DND-41 (cell line): ENCODE measurements at regions not wholly inside any gene's neighbourhood (a gene's known extent, or its start where the extent isn't known, plus 50 kb on each side); places are given as distances from the start of the nearest gene placed in this dataset.

ENCODE experiments used
- ATAC-seq: fragments of 200-7000 bp; cut with Tn5 transposase; 3 replicates; pipeline ENCODE4 v1.9.1; 2021; ENCODE audit warnings: low read depth; ENCODE audit not compliant: insufficient read depth
- DNase-seq: peaks from one replicate; pipeline ENCODE4 v3.0.0-alpha.2; 2020
- H2AFZ ChIP-seq: 2 replicates; pipeline ENCODE4 v1.6.0; 2012; ENCODE audit warnings: low read depth, low read length
- H3K27ac ChIP-seq: 2 replicates; pipeline ENCODE4 v1.5.1; 2012; ENCODE audit warnings: low read length, inconsistent platforms
- H3K27me3 ChIP-seq: fragments of 200-600 bp; sonication (generic); 2 replicates; pipeline ENCODE4 v1.6.0; 2012; ENCODE audit warnings: low read length, mild to moderate bottlenecking, inconsistent platforms; ENCODE audit not compliant: insufficient read depth, poor library complexity
- H3K36me3 ChIP-seq: 2 replicates; pipeline ENCODE4 v1.5.1; 2012; ENCODE audit warnings: low read length, inconsistent platforms; ENCODE audit not compliant: insufficient read depth
- H3K4me1 ChIP-seq: 2 replicates; pipeline ENCODE4 v1.5.1; 2012; ENCODE audit warnings: mild to moderate bottlenecking, low read length; ENCODE audit not compliant: insufficient read depth
- H3K4me2 ChIP-seq: 2 replicates; pipeline ENCODE4 v1.6.0; 2012; ENCODE audit warnings: mild to moderate bottlenecking, moderate library complexity, low read length, inconsistent platforms; ENCODE audit not compliant: insufficient read depth
- H3K4me3 ChIP-seq, 2 experiments: fragments of 200-600 bp in 1 of 2; shearing (Covaris generic) in 1 of 2; 2 replicates each; pipeline ENCODE4 v1.5.1; 2012 to 2016; ENCODE audit warnings: inconsistent platforms in 2 of 2, low read length in 2 of 2, mild to moderate bottlenecking in 2 of 2, low read depth in 1 of 2, moderate library complexity in 1 of 2
- H3K79me2 ChIP-seq: 2 replicates; pipeline ENCODE4 v1.6.0; 2012; ENCODE audit warnings: low read length, inconsistent platforms; ENCODE audit not compliant: insufficient read depth
- H3K9ac ChIP-seq: 2 replicates; pipeline ENCODE4 v1.6.0; 2012; ENCODE audit warnings: low read depth, mild to moderate bottlenecking, inconsistent platforms, low read length, moderate library complexity
- H3K9me3 ChIP-seq: 2 replicates; pipeline ENCODE4 v1.5.1; 2012; ENCODE audit warnings: low read length, moderate library complexity, mild to moderate bottlenecking, inconsistent platforms; ENCODE audit not compliant: insufficient read depth, severe bottlenecking
- H4K20me1 ChIP-seq: 2 replicates; pipeline ENCODE4 v1.6.0; 2012; ENCODE audit warnings: low read length; ENCODE audit not compliant: insufficient read depth
- CTCF ChIP-seq: IDR thresholded peaks from 2 replicates; pipeline ENCODE4 v1.5.1; 2012; ENCODE audit warnings: borderline replicate concordance, low read length, moderate library complexity, mild to moderate bottlenecking; ENCODE audit not compliant: poor library complexity, severe bottlenecking; ENCODE audit errors: extremely low read depth
- EZH2 ChIP-seq: IDR thresholded peaks from 3 replicates; pipeline ENCODE4 v1.6.1; 2012; ENCODE audit warnings: borderline replicate concordance, low read depth, mild to moderate bottlenecking, moderate library complexity, low read length, inconsistent platforms; ENCODE audit not compliant: severe bottlenecking

- H2AFZ ChIP-seq: no peak overlapping the region
- DNase-seq (no peak), ATAC-seq (no peak)
- H4K20me1 ChIP-seq: no peaks in the 10 kb centered on the region
- no peak overlapping the region for H3K9ac ChIP-seq
- TF ChIP-seq EZH2 (no peak), CTCF (no peak)
- no peaks in the 10 kb centered on the region for H3K4me1 ChIP-seq
- H3K36me3 ChIP-seq: no peaks in the 10 kb centered on the region
- H3K4me2 ChIP-seq: no peak overlapping the region
- no peaks in the 10 kb centered on the region for H3K27me3 ChIP-seq
- H3K4me3 ChIP-seq: no peak overlapping the region
- no peak overlapping the region for H3K27ac ChIP-seq
- H3K9me3 ChIP-seq: no peaks in the 10 kb centered on the region
- no peaks in the 10 kb centered on the region for H3K79me2 ChIP-seq
These were observed 86.7 kb upstream of the FOXN2 start for GRCh38 chr2:48227617-48228344.

GRCh38 chr2:48228345-48228684 lies 86.2 kb upstream of the FOXN2 start:
- no peak overlapping the region for H3K27ac ChIP-seq
- no peak overlapping the region for H3K9ac ChIP-seq
- no peak overlapping the region for H3K4me2 ChIP-seq
- no peaks in the 10 kb centered on the region for H4K20me1 ChIP-seq
- H3K4me1 ChIP-seq: no peaks in the 10 kb centered on the region
- H2AFZ ChIP-seq: no peak overlapping the region
- no peaks in the 10 kb centered on the region for H3K79me2 ChIP-seq
- no peak for TF ChIP-seq EZH2
- no peak for TF ChIP-seq CTCF
- H3K27me3 ChIP-seq: no peaks in the 10 kb centered on the region
- DNase-seq (no peak), ATAC-seq (no peak)
- H3K36me3 ChIP-seq: no peaks in the 10 kb centered on the region
- H3K9me3 ChIP-seq: no peaks in the 10 kb centered on the region
- no peak overlapping the region for H3K4me3 ChIP-seq

GRCh38 chr2:48229063-48229462 lies 85.4 kb upstream of the FOXN2 start:
- no peak overlapping the region for H3K4me2 ChIP-seq
- TF ChIP-seq CTCF (no peak), EZH2 (no peak)
- H3K9ac ChIP-seq: no peak overlapping the region
- H3K36me3 ChIP-seq: no peaks in the 10 kb centered on the region
- ATAC-seq (no peak), DNase-seq (no peak)
- no peaks in the 10 kb centered on the region for H3K4me1 ChIP-seq
- no peaks in the 10 kb centered on the region for H4K20me1 ChIP-seq
- no peaks in the 10 kb centered on the region for H3K79me2 ChIP-seq
- no peak overlapping the region for H3K27ac ChIP-seq
- H2AFZ ChIP-seq: no peak overlapping the region
- no peaks in the 10 kb centered on the region for H3K27me3 ChIP-seq
- no peaks in the 10 kb centered on the region for H3K9me3 ChIP-seq
- no peak overlapping the region for H3K4me3 ChIP-seq

- TF ChIP-seq CTCF (no peak), EZH2 (no peak)
- H3K36me3 ChIP-seq: no peaks in the 10 kb centered on the region
- H3K27me3 ChIP-seq: no peaks in the 10 kb centered on the region
- no peak overlapping the region for H3K27ac ChIP-seq
- H3K4me3 ChIP-seq: no peak overlapping the region
- H3K4me1 ChIP-seq: no peaks in the 10 kb centered on the region
- no peak overlapping the region for H3K4me2 ChIP-seq
- H4K20me1 ChIP-seq: no peaks in the 10 kb centered on the region
- H3K9ac ChIP-seq: no peak overlapping the region
- DNase-seq: no peak
- no peaks in the 10 kb centered on the region for H3K79me2 ChIP-seq
- ATAC-seq: no peak
- no peaks in the 10 kb centered on the region for H3K9me3 ChIP-seq
- H2AFZ ChIP-seq: no peak overlapping the region
These were observed 83.6 kb upstream of the FOXN2 start for GRCh38 chr2:48230834-48231233.
